22Rv1 (cell line): ENCODE measurements at regions not wholly inside any gene's neighbourhood (a gene's known extent, or its start where the extent isn't known, plus 50 kb on each side); places are given as distances from the start of the nearest gene placed in this dataset.

Source experiments
- ZFX ChIP-seq: fragments of 450-650 bp; IDR thresholded peaks from 2 replicates; pipeline ENCODE4 v1.6.1; 2017; ENCODE audit warnings: antibody characterized with exemption, borderline replicate concordance
- TF ChIP-seq, protein P1 (sequence below): fragments of 450-650 bp; IDR thresholded peaks from 2 replicates; pipeline ENCODE4 v1.5.1; 2017; ENCODE audit warnings: mild to moderate bottlenecking

DNA sequence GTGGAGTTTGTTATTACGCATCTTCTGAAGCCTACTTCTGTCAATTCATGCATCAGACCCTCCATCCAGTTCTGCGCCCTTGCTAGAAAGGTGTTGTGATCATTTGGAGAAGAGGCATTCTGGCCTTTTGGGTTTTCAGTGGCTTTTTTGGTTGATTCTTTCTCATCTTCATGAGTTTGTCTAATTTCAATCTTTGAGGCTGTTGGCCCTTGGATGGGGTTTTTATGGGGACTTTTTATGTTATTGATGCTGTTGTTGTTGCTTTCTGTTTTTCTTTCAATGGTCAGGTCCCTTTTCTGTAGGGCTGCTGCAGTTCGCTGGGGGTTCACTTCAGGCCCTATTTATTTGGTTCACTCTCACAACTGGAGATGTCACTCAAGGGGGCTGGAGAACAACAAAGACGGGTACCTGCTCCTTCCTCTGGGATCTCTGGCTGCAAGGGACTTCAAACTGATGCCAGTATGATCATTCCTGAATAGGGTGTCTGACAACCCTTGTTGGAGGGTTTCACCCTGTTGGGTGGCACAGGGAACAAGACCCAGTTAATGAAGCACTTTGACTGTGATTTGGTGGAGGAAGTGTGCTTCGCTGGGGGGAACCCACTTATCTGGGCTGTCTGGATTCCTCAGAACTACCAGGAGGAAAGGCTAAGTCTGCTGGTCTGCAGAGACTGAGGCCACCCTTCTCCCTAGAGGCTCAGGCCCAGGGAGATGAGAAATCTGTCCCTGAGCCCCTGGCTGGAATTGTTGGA lies 226.7 kb upstream of the PTGER4 start:
- TF ChIP-seq, protein P1, sequence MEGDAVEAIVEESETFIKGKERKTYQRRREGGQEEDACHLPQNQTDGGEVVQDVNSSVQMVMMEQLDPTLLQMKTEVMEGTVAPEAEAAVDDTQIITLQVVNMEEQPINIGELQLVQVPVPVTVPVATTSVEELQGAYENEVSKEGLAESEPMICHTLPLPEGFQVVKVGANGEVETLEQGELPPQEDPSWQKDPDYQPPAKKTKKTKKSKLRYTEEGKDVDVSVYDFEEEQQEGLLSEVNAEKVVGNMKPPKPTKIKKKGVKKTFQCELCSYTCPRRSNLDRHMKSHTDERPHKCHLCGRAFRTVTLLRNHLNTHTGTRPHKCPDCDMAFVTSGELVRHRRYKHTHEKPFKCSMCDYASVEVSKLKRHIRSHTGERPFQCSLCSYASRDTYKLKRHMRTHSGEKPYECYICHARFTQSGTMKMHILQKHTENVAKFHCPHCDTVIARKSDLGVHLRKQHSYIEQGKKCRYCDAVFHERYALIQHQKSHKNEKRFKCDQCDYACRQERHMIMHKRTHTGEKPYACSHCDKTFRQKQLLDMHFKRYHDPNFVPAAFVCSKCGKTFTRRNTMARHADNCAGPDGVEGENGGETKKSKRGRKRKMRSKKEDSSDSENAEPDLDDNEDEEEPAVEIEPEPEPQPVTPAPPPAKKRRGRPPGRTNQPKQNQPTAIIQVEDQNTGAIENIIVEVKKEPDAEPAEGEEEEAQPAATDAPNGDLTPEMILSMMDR = no peak
- no peak for TF ChIP-seq ZFX
